ENCODE measurements at regions not wholly inside any gene's neighbourhood (a gene's known extent, or its start where the extent isn't known, plus 50 kb on each side); places are given as distances from the start of the nearest gene placed in this dataset.

GRCh38 chr1:58905126-58905490 is 121.3 kb upstream of the JUN start:
- Mint-ChIP-seq H3K9me3 (no peaks in the 10 kb centered on the region), H3K27me3 (ENCODE audit: insufficient read depth) (peaks cover 43% of the 10 kb centered on the region), H3K4me3 (no peak overlapping the region), H3K4me1 (peaks cover 27% of the 10 kb centered on the region), H3K36me3 (ENCODE audit: low read depth) (no peaks in the 10 kb centered on the region), H3K27ac (no peak overlapping the region)
- Histone ChIP-seq H3K9me3 (ENCODE audit: control insufficient read depth, low read length) (no peaks in the 10 kb centered on the region), H3K4me3 (ENCODE audit: low read length) (no peak overlapping the region), H3K4me1 (ENCODE audit: control insufficient read depth, insufficient read depth, low read length) (peaks cover 7% of the 10 kb centered on the region), H3K9ac (ENCODE audit: extremely low read depth, low read length, poor library complexity, severe bottlenecking) (no peak overlapping the region), H3K27me3 (ENCODE audit: control insufficient read depth, insufficient read depth, low read length, poor library complexity, severe bottlenecking) (peaks cover 61% of the 10 kb centered on the region), H3K36me3 (ENCODE audit: control insufficient read depth, insufficient read depth, low read length) (no peaks in the 10 kb centered on the region), H3K27ac (ENCODE audit: low read depth, low read length) (no peak overlapping the region)
- no peak for DNase-seq
- TF ChIP-seq CTCF (conservative IDR thresholded peaks at IDR 0.05) = no peak
- WGBS, 2 experiments (ENCODE audit: insufficient coverage in 1 of 2, insufficient read length in 1 of 2) = 81 to 90% methylated on average over 3 of the region's 3 CpGs

DNA sequence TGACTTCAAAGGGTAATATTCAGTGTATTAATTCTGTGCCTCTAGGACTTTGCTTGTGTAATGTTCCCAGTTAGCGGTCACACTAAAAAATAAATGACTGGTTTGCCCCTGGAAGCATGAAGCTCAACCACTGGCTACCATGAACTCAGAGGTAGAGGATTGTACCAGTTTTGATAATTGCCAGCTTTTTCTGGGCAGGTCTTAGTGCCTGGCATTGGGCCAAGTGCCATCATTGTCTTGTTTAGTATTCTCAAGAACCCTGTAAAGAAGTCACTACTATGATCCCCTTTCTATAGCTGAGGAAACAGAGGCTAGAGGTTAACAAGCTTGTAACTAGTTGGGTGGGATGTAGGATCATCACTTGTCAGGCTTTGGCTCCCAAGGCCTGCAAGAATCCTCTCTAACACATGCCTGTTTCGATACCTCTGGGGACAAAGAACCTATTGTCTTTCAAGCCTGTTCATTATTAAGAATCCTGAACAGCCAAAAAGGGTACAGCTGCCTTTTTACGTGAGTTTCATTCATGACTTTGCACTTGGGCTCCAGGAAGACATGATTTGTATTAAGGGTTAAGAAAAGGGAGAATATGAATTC is 121.9 kb upstream of the JUN start:
- Mint-ChIP-seq H3K9me3 (no peaks in the 10 kb centered on the region), H3K4me3 (no peak overlapping the region), H3K27ac (no peak overlapping the region), H3K27me3 (ENCODE audit: insufficient read depth) (peaks cover 39% of the 10 kb centered on the region), H3K36me3 (ENCODE audit: low read depth) (no peaks in the 10 kb centered on the region), H3K4me1 (peaks cover 22% of the 10 kb centered on the region)
- H3K36me3 ChIP-seq (ENCODE audit: control insufficient read depth, insufficient read depth, low read length) = no peaks in the 10 kb centered on the region
- no peak overlapping the region for H3K9ac ChIP-seq (ENCODE audit: extremely low read depth, low read length, poor library complexity, severe bottlenecking)
- peaks cover 8% of the 10 kb centered on the region for H3K4me1 ChIP-seq (ENCODE audit: control insufficient read depth, insufficient read depth, low read length)
- 68 to 91% methylated on average over 2 to 3 of the region's 3 CpGs for WGBS, 2 experiments (ENCODE audit: insufficient coverage in 1 of 2, insufficient read length in 1 of 2)
- no peaks in the 10 kb centered on the region for H3K9me3 ChIP-seq (ENCODE audit: control insufficient read depth, low read length)
- H3K27ac ChIP-seq (ENCODE audit: low read depth, low read length) = no peak overlapping the region
- peaks cover 55% of the 10 kb centered on the region for H3K27me3 ChIP-seq (ENCODE audit: control insufficient read depth, insufficient read depth, low read length, poor library complexity, severe bottlenecking)
- no peak for DNase-seq
- no peak for TF ChIP-seq CTCF (conservative IDR thresholded peaks at IDR 0.05)
- H3K4me3 ChIP-seq (ENCODE audit: low read length) = no peak overlapping the region

DNA sequence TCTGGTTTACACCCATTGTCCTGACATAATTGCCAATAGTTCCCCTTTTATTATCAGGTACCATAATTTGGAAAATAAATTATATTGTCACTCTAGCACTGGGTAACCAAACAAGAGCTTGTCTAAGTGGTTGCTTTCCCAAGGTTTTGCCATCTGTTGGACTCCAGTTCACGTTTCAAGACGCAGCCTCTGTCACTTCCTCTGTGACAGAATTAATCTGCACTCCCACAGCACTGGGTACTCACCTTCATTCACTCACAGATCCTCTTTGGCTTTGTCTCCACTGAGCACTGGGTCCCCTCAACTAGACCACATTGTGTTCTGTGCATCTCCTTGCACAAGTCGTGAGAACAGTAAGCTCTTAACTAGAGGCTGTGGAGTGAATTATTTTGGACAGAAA is 123.6 kb upstream of the JUN start:
- no peaks in the 10 kb centered on the region for H3K36me3 ChIP-seq (ENCODE audit: control insufficient read depth, insufficient read depth, low read length)
- no peak overlapping the region for H3K4me3 Mint-ChIP-seq
- H3K9ac ChIP-seq (ENCODE audit: extremely low read depth, low read length, poor library complexity, severe bottlenecking) = no peak overlapping the region
- no peak overlapping the region for H3K27ac Mint-ChIP-seq
- H3K36me3 Mint-ChIP-seq (ENCODE audit: low read depth) = no peaks in the 10 kb centered on the region
- no peak overlapping the region for H3K4me3 ChIP-seq (ENCODE audit: low read length)
- H3K27ac ChIP-seq (ENCODE audit: low read depth, low read length) = no peak overlapping the region
- H3K9me3 Mint-ChIP-seq = no peaks in the 10 kb centered on the region
- no peak for DNase-seq
- peaks cover 42% of the 10 kb centered on the region for H3K27me3 ChIP-seq (ENCODE audit: control insufficient read depth, insufficient read depth, low read length, poor library complexity, severe bottlenecking)
- H3K4me1 Mint-ChIP-seq = peaks cover 12% of the 10 kb centered on the region
- peaks cover 32% of the 10 kb centered on the region for H3K27me3 Mint-ChIP-seq (ENCODE audit: insufficient read depth)
- H3K9me3 ChIP-seq (ENCODE audit: control insufficient read depth, low read length) = no peaks in the 10 kb centered on the region
- WGBS, 2 experiments (ENCODE audit: insufficient coverage in 1 of 2, insufficient read length in 1 of 2) = 91 to 100% methylated on average over 3 of the region's 3 CpGs
- no peak for TF ChIP-seq CTCF (conservative IDR thresholded peaks at IDR 0.05)
- peaks cover 7% of the 10 kb centered on the region for H3K4me1 ChIP-seq (ENCODE audit: control insufficient read depth, insufficient read depth, low read length)

Measured in endodermal cell (in vitro differentiated cells).